Parathyroid adenoma (tissue), 2 donors: ENCODE measurements at regions not wholly inside any gene's neighbourhood (a gene's known extent, or its start where the extent isn't known, plus 50 kb on each side); places are given as distances from the start of the nearest gene placed in this dataset.

Experiments
- H2AFZ ChIP-seq: fragments of 300-600 bp; sonication (generic); one replicate; pipeline ENCODE4 v1.7.0; 2017; ENCODE audit warnings: antibody characterized with exemption, mild to moderate bottlenecking
- H3K27ac ChIP-seq: fragments of 300-600 bp; sonication (generic); one replicate; pipeline ENCODE4 v1.7.0; 2017
- H3K27me3 ChIP-seq: fragments of 300-600 bp; sonication (generic); one replicate; pipeline ENCODE4 v1.7.0; 2017; ENCODE audit warnings: low read length; ENCODE audit not compliant: control insufficient read depth, insufficient read depth
- H3K36me3 ChIP-seq: fragments of 300-600 bp; sonication (generic); one replicate; pipeline ENCODE4 v1.7.0; 2017; ENCODE audit warnings: low read length; ENCODE audit not compliant: control insufficient read depth, insufficient read depth
- H3K4me1 ChIP-seq: fragments of 300-600 bp; sonication (generic); one replicate; pipeline ENCODE4 v1.7.0; 2017; ENCODE audit warnings: control low read depth
- H3K4me2 ChIP-seq: fragments of 300-600 bp; sonication (generic); one replicate; pipeline ENCODE4 v1.7.0; 2017; ENCODE audit warnings: low read length
- H3K4me3 ChIP-seq: fragments of 300-600 bp; sonication (generic); one replicate; pipeline ENCODE4 v1.7.0; 2017; ENCODE audit warnings: low read depth, low read length
- H3K79me2 ChIP-seq: fragments of 300-600 bp; sonication (generic); one replicate; pipeline ENCODE4 v1.7.0; 2017; ENCODE audit warnings: control low read depth
- H3K9ac ChIP-seq: fragments of 300-600 bp; sonication (generic); one replicate; pipeline ENCODE4 v1.7.0; 2017; ENCODE audit warnings: mild to moderate bottlenecking
- H3K9me3 ChIP-seq: fragments of 300-600 bp; sonication (generic); one replicate; pipeline ENCODE4 v1.7.0; 2017; ENCODE audit warnings: low read length; ENCODE audit not compliant: control insufficient read depth
- CTCF ChIP-seq: fragments of 300-600 bp; sonication (generic); IDR thresholded peaks from one replicate; pipeline ENCODE4 v1.7.0; 2017; ENCODE audit warnings: antibody characterized with exemption, mild to moderate bottlenecking
- donor health status: primary hyperparathyroidism.

GRCh38 chr10:78952686-78953085 lies 116.1 kb upstream of the ZMIZ1 start:
- no peaks in the 10 kb centered on the region for H3K36me3 ChIP-seq
- no peaks in the 10 kb centered on the region for H3K9me3 ChIP-seq
- no peak overlapping the region for H3K9ac ChIP-seq
- no peak overlapping the region for H3K27ac ChIP-seq
- H3K27me3 ChIP-seq: no peaks in the 10 kb centered on the region
- TF ChIP-seq CTCF: no peak
- no peaks in the 10 kb centered on the region for H3K79me2 ChIP-seq
- H3K4me1 ChIP-seq: peaks cover 2% of the 10 kb centered on the region
- H3K4me3 ChIP-seq: no peak overlapping the region
- no peak overlapping the region for H3K4me2 ChIP-seq
- H2AFZ ChIP-seq: no peak overlapping the region

- Histone ChIP-seq H3K79me2 (no peaks in the 10 kb centered on the region), H3K9me3 (no peaks in the 10 kb centered on the region), H3K4me3 (no peak overlapping the region), H3K36me3 (no peaks in the 10 kb centered on the region), H3K4me2 (no peak overlapping the region), H3K27me3 (no peaks in the 10 kb centered on the region), H2AFZ (no peak overlapping the region), H3K9ac (no peak overlapping the region), H3K27ac (no peak overlapping the region), H3K4me1 (no peaks in the 10 kb centered on the region)
- no peak for TF ChIP-seq CTCF
These were observed 115.5 kb upstream of the ZMIZ1 start for GRCh38 chr10:78953113-78953798.

GRCh38 chr10:78953799-78954297 lies 114.9 kb upstream of the ZMIZ1 start:
- no peak overlapping the region for H3K4me2 ChIP-seq
- no peaks in the 10 kb centered on the region for H3K9me3 ChIP-seq
- H3K79me2 ChIP-seq: no peaks in the 10 kb centered on the region
- no peaks in the 10 kb centered on the region for H3K36me3 ChIP-seq
- H3K9ac ChIP-seq: no peak overlapping the region
- no peak overlapping the region for H2AFZ ChIP-seq
- H3K27ac ChIP-seq: no peak overlapping the region
- H3K4me3 ChIP-seq: no peak overlapping the region
- TF ChIP-seq CTCF: no peak
- H3K4me1 ChIP-seq: no peaks in the 10 kb centered on the region
- H3K27me3 ChIP-seq: no peaks in the 10 kb centered on the region

DNA sequence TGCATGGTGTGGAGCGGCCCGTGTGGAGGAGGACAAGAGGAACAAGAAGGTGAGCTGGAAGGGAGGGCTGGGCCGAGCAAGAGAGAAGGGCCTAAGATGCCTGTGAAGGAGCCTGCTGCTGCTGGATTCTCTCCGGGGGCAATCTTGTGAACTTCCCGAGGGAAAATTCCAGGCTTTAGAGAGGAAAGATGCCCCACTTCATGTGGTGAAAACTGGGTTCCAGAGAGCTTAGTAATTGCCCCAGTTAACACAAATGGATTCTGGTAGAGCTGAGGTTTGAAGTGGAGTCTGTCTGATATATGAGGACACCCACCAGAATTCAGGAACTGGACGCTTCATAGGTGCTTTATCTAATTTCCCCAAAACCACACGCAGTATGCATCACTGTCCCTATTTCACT lies 114.1 kb upstream of the ZMIZ1 start:
- no peaks in the 10 kb centered on the region for H3K4me1 ChIP-seq
- H3K4me3 ChIP-seq: no peak overlapping the region
- H2AFZ ChIP-seq: no peak overlapping the region
- no peaks in the 10 kb centered on the region for H3K9me3 ChIP-seq
- no peak for TF ChIP-seq CTCF
- H3K27ac ChIP-seq: no peak overlapping the region
- no peaks in the 10 kb centered on the region for H3K79me2 ChIP-seq
- no peak overlapping the region for H3K4me2 ChIP-seq
- no peak overlapping the region for H3K9ac ChIP-seq
- H3K27me3 ChIP-seq: no peaks in the 10 kb centered on the region
- H3K36me3 ChIP-seq: no peaks in the 10 kb centered on the region

- no peaks in the 10 kb centered on the region for H3K9me3 ChIP-seq
- no peaks in the 10 kb centered on the region for H3K27me3 ChIP-seq
- H3K79me2 ChIP-seq: no peaks in the 10 kb centered on the region
- no peak overlapping the region for H3K4me2 ChIP-seq
- H3K4me1 ChIP-seq: no peaks in the 10 kb centered on the region
- no peak for TF ChIP-seq CTCF
- no peak overlapping the region for H3K9ac ChIP-seq
- H2AFZ ChIP-seq: no peak overlapping the region
- no peaks in the 10 kb centered on the region for H3K36me3 ChIP-seq
- no peak overlapping the region for H3K4me3 ChIP-seq
- H3K27ac ChIP-seq: no peak overlapping the region
These were observed 113.6 kb upstream of the ZMIZ1 start for GRCh38 chr10:78955206-78955605.
